ENCODE measurements at regions not wholly inside any gene's neighbourhood (a gene's known extent, or its start where the extent isn't known, plus 50 kb on each side); places are given as distances from the start of the nearest gene placed in this dataset.

DNA sequence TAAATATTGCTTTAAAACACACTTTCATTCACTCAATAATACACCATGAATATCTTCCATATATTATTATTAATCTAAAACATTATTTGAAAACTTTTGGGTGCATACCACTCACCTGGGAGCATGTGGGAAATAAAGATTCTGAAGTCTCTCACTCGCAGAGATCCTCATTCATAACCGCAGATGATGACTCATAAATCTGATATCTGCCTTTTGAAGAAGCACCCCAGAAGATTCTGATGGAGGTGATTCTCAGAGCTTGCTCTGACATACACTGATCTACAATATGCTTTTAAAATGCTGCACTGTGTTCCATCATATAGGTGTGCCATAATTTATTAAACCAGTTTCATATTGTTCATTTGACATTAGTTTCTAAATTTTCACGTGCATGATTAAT, 135.0 kb upstream of the SGK1 start:
- no peaks in the 10 kb centered on the region for H3K79me2 ChIP-seq (ENCODE audit: low read length)
- H3K36me3 ChIP-seq (ENCODE audit: insufficient read depth, low read length), result no peaks in the 10 kb centered on the region
- no peak overlapping the region for H3K9ac ChIP-seq (ENCODE audit: low read length)
- no peaks in the 10 kb centered on the region for H3K27me3 ChIP-seq (ENCODE audit: low read length)
- no peaks in the 10 kb centered on the region for H3K9me2 ChIP-seq (replicated peaks; ENCODE audit: insufficient read depth, low read length)
- DNase-seq, result no peak
- H4K20me1 ChIP-seq (ENCODE audit: insufficient read depth, low read depth, low read length), result no peaks in the 10 kb centered on the region
- no peak overlapping the region for H2AFZ ChIP-seq (ENCODE audit: low read length)
- no peak overlapping the region for H3K27ac ChIP-seq (ENCODE audit: low read length)
- no peak overlapping the region for H3K4me3 ChIP-seq (ENCODE audit: low read length)
- H3K4me2 ChIP-seq (ENCODE audit: low read depth, low read length, poor library complexity, severe bottlenecking), result no peak overlapping the region
- H3K9me3 ChIP-seq (ENCODE audit: low read length), result no peaks in the 10 kb centered on the region
- H3K4me1 ChIP-seq (ENCODE audit: low read length), result no peaks in the 10 kb centered on the region

DNA sequence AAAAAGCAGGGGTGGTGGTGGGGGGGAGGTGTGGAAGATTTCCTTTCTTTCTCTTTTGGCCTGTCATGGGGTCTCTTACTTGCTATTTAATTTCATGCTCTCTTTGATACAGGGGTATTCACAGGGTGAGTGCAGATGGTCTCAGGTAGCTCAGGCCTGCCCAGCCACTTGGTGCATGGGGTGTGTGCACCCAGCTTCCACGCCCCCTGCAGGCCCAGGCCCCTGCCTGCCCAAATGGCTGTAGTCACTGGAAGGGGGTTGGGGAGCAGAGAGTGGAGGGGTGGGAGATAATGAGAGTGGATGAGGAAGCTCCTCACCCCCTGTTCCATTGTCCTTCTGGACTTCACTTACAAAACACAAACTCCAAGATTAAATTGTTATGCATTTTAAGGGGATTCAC, 133.6 kb upstream of the SGK1 start:
- H3K9me3 ChIP-seq (ENCODE audit: low read length), result no peaks in the 10 kb centered on the region
- H2AFZ ChIP-seq (ENCODE audit: low read length), result no peak overlapping the region
- H4K20me1 ChIP-seq (ENCODE audit: insufficient read depth, low read depth, low read length), result no peaks in the 10 kb centered on the region
- H3K36me3 ChIP-seq (ENCODE audit: insufficient read depth, low read length), result no peaks in the 10 kb centered on the region
- no peaks in the 10 kb centered on the region for H3K79me2 ChIP-seq (ENCODE audit: low read length)
- H3K4me3 ChIP-seq (ENCODE audit: low read length), result no peak overlapping the region
- no peak for DNase-seq
- H3K9ac ChIP-seq (ENCODE audit: low read length), result no peak overlapping the region
- no peaks in the 10 kb centered on the region for H3K4me1 ChIP-seq (ENCODE audit: low read length)
- H3K4me2 ChIP-seq (ENCODE audit: low read depth, low read length, poor library complexity, severe bottlenecking), result no peak overlapping the region
- H3K9me2 ChIP-seq (replicated peaks; ENCODE audit: insufficient read depth, low read length), result no peaks in the 10 kb centered on the region
- H3K27ac ChIP-seq (ENCODE audit: low read length), result no peak overlapping the region
- no peaks in the 10 kb centered on the region for H3K27me3 ChIP-seq (ENCODE audit: low read length)

DNA sequence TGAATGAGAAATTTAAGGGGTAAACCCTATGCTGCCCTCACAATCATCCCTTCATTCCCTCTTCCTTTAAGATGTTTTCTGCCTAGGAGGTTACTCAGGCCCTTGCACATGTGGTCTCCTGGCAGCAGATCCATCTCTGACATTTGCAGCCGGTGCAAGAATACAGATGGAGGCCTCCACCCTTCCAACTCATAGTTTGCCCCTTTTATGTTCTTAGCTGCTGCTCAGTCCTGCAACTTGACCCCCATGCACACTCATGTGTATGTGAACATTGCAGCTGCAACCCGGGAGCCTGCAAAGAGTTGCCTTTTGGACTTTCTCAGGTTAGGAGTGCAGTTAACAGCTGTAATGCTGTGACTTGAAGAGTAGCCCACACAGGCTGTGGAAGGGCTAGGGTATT, 131.9 kb upstream of the SGK1 start:
- H3K27ac ChIP-seq (ENCODE audit: low read length), result no peak overlapping the region
- H3K4me2 ChIP-seq (ENCODE audit: low read depth, low read length, poor library complexity, severe bottlenecking), result no peak overlapping the region
- H3K79me2 ChIP-seq (ENCODE audit: low read length), result no peaks in the 10 kb centered on the region

DNA sequence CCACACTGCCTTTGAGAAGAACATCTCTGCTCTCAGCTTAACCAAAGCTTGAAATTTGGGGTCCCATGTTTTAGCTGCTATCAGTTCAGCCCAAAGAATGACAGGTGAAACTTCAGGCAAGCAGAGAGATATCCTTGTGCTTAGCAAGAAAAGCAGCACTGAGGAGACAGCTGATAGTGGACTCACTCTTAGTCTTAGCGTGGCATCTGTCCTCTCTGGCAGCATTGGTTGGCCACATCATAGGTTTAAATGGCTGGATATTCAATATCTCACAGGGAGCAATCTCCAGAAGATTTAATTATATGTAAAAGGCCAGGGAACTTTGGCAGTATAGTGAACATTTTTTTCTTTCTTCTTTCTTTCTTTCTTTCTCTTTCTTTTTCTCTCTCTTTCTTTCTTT, 131.1 kb upstream of the SGK1 start:
- H3K36me3 ChIP-seq (ENCODE audit: insufficient read depth, low read length), result no peaks in the 10 kb centered on the region
- H4K20me1 ChIP-seq (ENCODE audit: insufficient read depth, low read depth, low read length), result no peaks in the 10 kb centered on the region
- DNase-seq, result no peak
- H2AFZ ChIP-seq (ENCODE audit: low read length), result no peak overlapping the region
- no peaks in the 10 kb centered on the region for H3K4me1 ChIP-seq (ENCODE audit: low read length)
- H3K27ac ChIP-seq (ENCODE audit: low read length), result no peak overlapping the region
- H3K79me2 ChIP-seq (ENCODE audit: low read length), result no peaks in the 10 kb centered on the region
- H3K9me3 ChIP-seq (ENCODE audit: low read length), result no peaks in the 10 kb centered on the region
- no peak overlapping the region for H3K4me3 ChIP-seq (ENCODE audit: low read length)
- H3K9ac ChIP-seq (ENCODE audit: low read length), result no peak overlapping the region
- no peaks in the 10 kb centered on the region for H3K9me2 ChIP-seq (replicated peaks; ENCODE audit: insufficient read depth, low read length)
- H3K4me2 ChIP-seq (ENCODE audit: low read depth, low read length, poor library complexity, severe bottlenecking), result no peak overlapping the region
- no peaks in the 10 kb centered on the region for H3K27me3 ChIP-seq (ENCODE audit: low read length)

More for the DNA sequence above, 131.9 kb upstream of the SGK1 start:
- Histone ChIP-seq H3K9me3 (ENCODE audit: low read length) (no peaks in the 10 kb centered on the region), H3K9me2 (replicated peaks; ENCODE audit: insufficient read depth, low read length) (no peaks in the 10 kb centered on the region), H3K36me3 (ENCODE audit: insufficient read depth, low read length) (no peaks in the 10 kb centered on the region), H4K20me1 (ENCODE audit: insufficient read depth, low read depth, low read length) (no peaks in the 10 kb centered on the region), H3K4me3 (ENCODE audit: low read length) (no peak overlapping the region), H2AFZ (ENCODE audit: low read length) (no peak overlapping the region), H3K9ac (ENCODE audit: low read length) (no peak overlapping the region), H3K4me1 (ENCODE audit: low read length) (no peaks in the 10 kb centered on the region), H3K27me3 (ENCODE audit: low read length) (no peaks in the 10 kb centered on the region)
- no peak for DNase-seq

DNA sequence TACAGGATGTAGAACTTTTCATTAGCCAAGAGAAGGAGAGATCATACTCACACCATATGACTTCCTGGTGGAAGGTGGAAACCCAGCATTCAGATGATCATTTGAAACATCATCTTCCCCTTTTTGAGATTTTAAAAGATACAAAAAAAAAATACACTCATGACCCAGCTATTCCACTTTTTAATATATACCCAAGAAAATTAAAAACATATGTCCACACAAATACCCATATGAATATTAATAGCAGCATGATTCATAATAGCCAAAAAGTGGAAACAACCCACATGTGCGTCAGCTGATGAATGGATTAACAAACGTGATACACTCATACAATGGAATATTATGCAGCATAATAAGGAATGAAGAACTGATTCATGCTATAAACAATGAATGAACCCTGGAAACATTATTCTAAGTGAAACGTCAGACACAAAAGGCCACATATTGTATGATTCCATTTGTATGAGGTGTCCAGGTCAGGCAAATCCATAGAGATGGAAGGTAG, 130.0 kb upstream of the SGK1 start:
- H3K27me3 ChIP-seq (ENCODE audit: low read length), result no peaks in the 10 kb centered on the region
- no peaks in the 10 kb centered on the region for H3K79me2 ChIP-seq (ENCODE audit: low read length)
- no peaks in the 10 kb centered on the region for H3K9me2 ChIP-seq (replicated peaks; ENCODE audit: insufficient read depth, low read length)
- H3K9me3 ChIP-seq (ENCODE audit: low read length), result no peaks in the 10 kb centered on the region
- H4K20me1 ChIP-seq (ENCODE audit: insufficient read depth, low read depth, low read length), result no peaks in the 10 kb centered on the region
- H3K4me1 ChIP-seq (ENCODE audit: low read length), result no peaks in the 10 kb centered on the region
- no peak for DNase-seq
- no peak overlapping the region for H3K9ac ChIP-seq (ENCODE audit: low read length)
- H3K4me2 ChIP-seq (ENCODE audit: low read depth, low read length, poor library complexity, severe bottlenecking), result no peak overlapping the region
- H3K36me3 ChIP-seq (ENCODE audit: insufficient read depth, low read length), result no peaks in the 10 kb centered on the region
- H2AFZ ChIP-seq (ENCODE audit: low read length), result no peak overlapping the region
- no peak overlapping the region for H3K27ac ChIP-seq (ENCODE audit: low read length)
- no peak overlapping the region for H3K4me3 ChIP-seq (ENCODE audit: low read length)

DNA sequence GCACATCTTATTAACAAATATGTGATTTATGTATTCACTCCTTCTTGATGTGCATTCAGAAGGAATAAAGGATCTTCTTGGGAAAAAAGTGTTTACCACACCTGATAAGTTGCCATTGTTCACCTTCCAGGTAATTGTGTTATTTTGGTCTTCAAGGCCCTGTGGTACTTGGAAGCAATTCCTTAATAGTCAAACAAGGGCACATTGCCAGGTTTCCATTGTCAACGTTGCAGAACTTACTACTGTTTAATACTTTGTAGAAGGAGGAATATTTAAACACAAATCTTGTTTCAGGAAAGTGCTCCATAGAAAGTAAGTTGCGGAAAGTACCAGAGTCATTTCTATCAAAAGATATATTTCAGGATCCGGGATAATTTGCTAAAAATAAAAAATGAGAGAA, 129.5 kb upstream of the SGK1 start:
- H3K9me3 ChIP-seq (ENCODE audit: low read length), result no peaks in the 10 kb centered on the region
- no peaks in the 10 kb centered on the region for H3K9me2 ChIP-seq (replicated peaks; ENCODE audit: insufficient read depth, low read length)
- no peak overlapping the region for H3K4me2 ChIP-seq (ENCODE audit: low read depth, low read length, poor library complexity, severe bottlenecking)
- H3K79me2 ChIP-seq (ENCODE audit: low read length), result no peaks in the 10 kb centered on the region
- DNase-seq, result no peak
- no peaks in the 10 kb centered on the region for H3K4me1 ChIP-seq (ENCODE audit: low read length)
- no peaks in the 10 kb centered on the region for H3K36me3 ChIP-seq (ENCODE audit: insufficient read depth, low read length)
- H3K9ac ChIP-seq (ENCODE audit: low read length), result no peak overlapping the region
- no peak overlapping the region for H3K4me3 ChIP-seq (ENCODE audit: low read length)
- H4K20me1 ChIP-seq (ENCODE audit: insufficient read depth, low read depth, low read length), result no peaks in the 10 kb centered on the region
- no peak overlapping the region for H3K27ac ChIP-seq (ENCODE audit: low read length)
- H3K27me3 ChIP-seq (ENCODE audit: low read length), result no peaks in the 10 kb centered on the region
- H2AFZ ChIP-seq (ENCODE audit: low read length), result no peak overlapping the region

DNA sequence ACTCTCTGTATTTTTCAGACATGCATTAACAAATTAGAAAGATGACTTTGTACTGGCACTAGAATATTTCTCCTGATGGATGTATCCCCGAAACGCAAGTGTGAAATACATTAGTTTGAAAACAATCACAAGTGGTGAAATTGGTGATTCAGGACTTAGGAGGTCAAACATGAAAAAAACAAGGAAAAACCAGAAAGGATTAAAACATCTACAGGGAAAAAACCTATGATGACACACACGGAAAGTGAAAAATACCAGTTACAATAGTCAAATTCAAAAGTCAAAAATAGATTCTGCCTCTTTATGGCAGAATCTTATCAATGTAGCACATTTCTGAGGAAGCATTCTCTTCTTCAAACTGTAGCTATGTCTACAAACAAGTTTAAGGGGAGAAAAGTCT, 129.0 kb upstream of the SGK1 start:
- H3K27me3 ChIP-seq (ENCODE audit: low read length), result no peaks in the 10 kb centered on the region
- no peak overlapping the region for H3K4me3 ChIP-seq (ENCODE audit: low read length)
- no peak for DNase-seq
- H3K27ac ChIP-seq (ENCODE audit: low read length), result no peak overlapping the region
- no peaks in the 10 kb centered on the region for H3K9me3 ChIP-seq (ENCODE audit: low read length)
- H2AFZ ChIP-seq (ENCODE audit: low read length), result no peak overlapping the region
- H3K4me2 ChIP-seq (ENCODE audit: low read depth, low read length, poor library complexity, severe bottlenecking), result no peak overlapping the region
- no peaks in the 10 kb centered on the region for H3K4me1 ChIP-seq (ENCODE audit: low read length)
- no peaks in the 10 kb centered on the region for H3K9me2 ChIP-seq (replicated peaks; ENCODE audit: insufficient read depth, low read length)
- H4K20me1 ChIP-seq (ENCODE audit: insufficient read depth, low read depth, low read length), result no peaks in the 10 kb centered on the region
- no peak overlapping the region for H3K9ac ChIP-seq (ENCODE audit: low read length)
- H3K36me3 ChIP-seq (ENCODE audit: insufficient read depth, low read length), result no peaks in the 10 kb centered on the region
- H3K79me2 ChIP-seq (ENCODE audit: low read length), result no peaks in the 10 kb centered on the region

DNA sequence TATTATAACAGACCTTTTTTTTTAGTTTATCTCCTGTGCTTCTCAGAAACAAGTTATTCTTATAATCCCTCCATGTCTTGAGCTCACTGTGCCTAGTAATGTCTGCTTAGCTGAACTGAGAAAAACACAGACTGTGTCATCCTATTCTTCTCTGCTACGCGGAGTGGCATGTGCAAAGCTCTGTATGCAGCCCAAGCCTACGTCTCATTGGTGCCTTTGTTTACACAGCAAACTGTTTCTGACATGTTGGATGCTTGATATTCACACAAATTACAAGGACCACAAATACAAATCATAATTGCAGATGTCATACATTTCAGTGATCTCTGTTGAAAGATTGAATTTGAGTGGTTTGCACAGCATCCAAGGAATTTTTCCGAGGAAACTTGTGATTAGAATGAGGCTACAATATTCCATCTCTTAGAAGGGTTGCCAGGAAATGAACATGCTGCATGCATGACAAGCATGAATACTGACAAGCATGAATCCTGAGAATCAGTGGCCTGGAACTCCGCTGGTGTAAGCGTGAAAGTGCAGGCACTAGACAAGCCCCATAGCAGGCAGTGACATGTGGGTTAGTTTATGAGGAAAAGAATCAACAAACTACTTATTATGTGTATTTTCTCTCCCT, 128.4 kb upstream of the SGK1 start:
- Histone ChIP-seq H3K4me3 (ENCODE audit: low read length) (no peak overlapping the region), H3K27ac (ENCODE audit: low read length) (no peak overlapping the region), H3K9ac (ENCODE audit: low read length) (no peak overlapping the region), H3K9me3 (ENCODE audit: low read length) (no peaks in the 10 kb centered on the region), H3K79me2 (ENCODE audit: low read length) (no peaks in the 10 kb centered on the region), H4K20me1 (ENCODE audit: insufficient read depth, low read depth, low read length) (no peaks in the 10 kb centered on the region), H3K4me1 (ENCODE audit: low read length) (no peaks in the 10 kb centered on the region), H3K36me3 (ENCODE audit: insufficient read depth, low read length) (no peaks in the 10 kb centered on the region), H2AFZ (ENCODE audit: low read length) (no peak overlapping the region), H3K9me2 (replicated peaks; ENCODE audit: insufficient read depth, low read length) (no peaks in the 10 kb centered on the region), H3K27me3 (ENCODE audit: low read length) (no peaks in the 10 kb centered on the region), H3K4me2 (ENCODE audit: low read depth, low read length, poor library complexity, severe bottlenecking) (no peak overlapping the region)
- no peak for DNase-seq

DNA sequence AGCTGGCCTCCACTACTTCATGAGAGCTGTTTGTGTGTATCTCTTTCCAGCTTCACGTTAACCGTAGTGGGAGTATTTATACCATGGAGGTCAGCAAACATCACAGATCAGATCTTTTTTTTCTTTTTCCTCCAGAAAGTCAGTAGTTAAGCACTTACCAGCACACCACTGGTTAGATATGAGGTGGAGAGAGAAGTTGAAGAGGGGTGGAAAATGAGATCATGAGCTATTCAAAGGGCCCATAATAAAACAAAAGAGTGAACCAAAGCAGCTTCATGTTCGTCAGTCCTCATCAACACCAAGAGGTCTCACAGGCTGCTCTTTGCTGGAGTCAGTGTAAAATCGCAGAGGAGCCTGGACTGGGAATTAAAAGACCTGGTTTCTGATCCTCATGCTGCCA, 125.1 kb upstream of the SGK1 start:
- Histone ChIP-seq H2AFZ (ENCODE audit: low read length) (no peak overlapping the region), H3K9ac (ENCODE audit: low read length) (no peak overlapping the region), H3K4me2 (ENCODE audit: low read depth, low read length, poor library complexity, severe bottlenecking) (no peak overlapping the region), H4K20me1 (ENCODE audit: insufficient read depth, low read depth, low read length) (no peaks in the 10 kb centered on the region), H3K27me3 (ENCODE audit: low read length) (no peaks in the 10 kb centered on the region), H3K4me1 (ENCODE audit: low read length) (no peaks in the 10 kb centered on the region), H3K27ac (ENCODE audit: low read length) (no peak overlapping the region), H3K4me3 (ENCODE audit: low read length) (no peak overlapping the region), H3K36me3 (ENCODE audit: insufficient read depth, low read length) (no peaks in the 10 kb centered on the region), H3K9me3 (ENCODE audit: low read length) (no peaks in the 10 kb centered on the region), H3K79me2 (ENCODE audit: low read length) (no peaks in the 10 kb centered on the region), H3K9me2 (replicated peaks; ENCODE audit: insufficient read depth, low read length) (no peaks in the 10 kb centered on the region)
- DNase-seq, result no peak

All from Karpas-422 (cell line).